Activated CD8-positive, alpha-beta memory T cell treated with anti-CD3 and anti-CD28 coated beads for 36 hours (primary cell): ENCODE measurements at regions not wholly inside any gene's neighbourhood (a gene's known extent, or its start where the extent isn't known, plus 50 kb on each side); places are given as distances from the start of the nearest gene placed in this dataset.

Source experiments
- CTCF ChIA-PET: fragments of 350-600 bp; sonication (Branson Sonifier 250); formaldehyde crosslinking; loops from one replicate; lab custom pipeline; 2021; ENCODE audit warnings: antibody characterized with exemption; lab: Charles Lee
- POLR2A ChIA-PET: fragments of 350-600 bp; sonication (Branson Sonifier 250); formaldehyde crosslinking; loops from one replicate; lab custom pipeline; 2021; ENCODE audit warnings: antibody characterized with exemption; lab: Charles Lee

DNA sequence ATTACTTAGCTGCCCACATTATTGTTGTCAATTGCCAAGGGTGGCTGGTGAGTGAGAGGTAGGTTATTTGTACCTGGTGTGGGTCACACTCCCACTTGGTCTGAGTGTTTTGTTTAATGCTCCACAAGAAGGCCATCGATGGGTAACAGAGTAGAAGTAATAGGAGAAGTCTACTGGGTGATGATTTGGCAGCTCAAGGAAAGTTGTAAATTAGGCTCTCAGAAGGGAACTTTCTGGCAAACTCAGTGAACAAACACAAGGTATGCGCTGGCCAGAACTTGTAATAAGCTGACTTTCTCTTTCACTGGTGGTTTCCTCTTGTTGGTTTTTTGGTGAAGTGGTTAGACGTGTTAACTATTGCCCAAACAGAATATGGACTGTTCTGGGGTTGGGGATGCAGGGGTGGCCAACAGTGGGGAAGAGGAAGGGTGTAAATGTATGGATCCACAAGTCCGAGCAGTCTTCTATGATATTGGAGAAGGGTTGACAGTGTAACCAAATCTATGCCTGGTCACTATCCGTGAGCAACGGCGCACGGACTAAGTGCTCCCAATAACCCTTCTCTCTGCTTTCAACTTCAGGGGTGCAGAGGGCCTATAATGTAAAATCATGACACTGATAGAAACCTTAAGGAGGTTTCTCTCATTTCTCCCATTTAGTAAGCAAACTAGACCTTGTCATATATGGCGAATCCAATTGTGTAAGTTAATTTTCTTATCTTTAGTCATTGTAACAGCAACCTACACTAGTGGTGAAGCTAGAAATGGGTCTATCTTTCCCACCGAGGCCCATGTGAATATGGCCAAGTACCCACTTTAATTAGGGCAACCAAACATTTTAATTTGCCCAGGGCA, 212.8 kb downstream of the PTEN start:
- CTCF ChIA-PET = no interaction called here
- POLR2A ChIA-PET = no interaction called here

DNA sequence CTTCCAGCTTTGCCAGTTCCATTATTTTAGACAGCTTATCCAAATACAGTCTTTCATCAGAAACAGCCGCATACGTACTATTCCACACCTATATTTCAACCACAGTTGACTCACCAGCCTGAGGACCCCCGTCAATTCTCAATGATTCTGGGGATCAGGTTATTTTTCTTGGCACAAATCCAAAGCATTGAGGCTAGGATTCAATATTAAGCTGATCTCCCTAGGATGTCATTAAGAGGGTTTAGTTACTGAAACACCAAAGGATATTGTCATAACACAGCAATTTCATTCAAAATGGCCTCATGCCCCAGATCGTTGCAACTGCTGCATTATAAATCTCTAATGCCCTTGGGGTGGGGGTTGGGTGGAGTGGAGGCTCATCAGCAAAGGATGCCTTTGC, 214.6 kb downstream of the PTEN start:
- ChIA-PET CTCF (no interaction called here), POLR2A (interaction anchor here (0.6 kb wide), 1 partner anchor 15 kb away, joined by 3 read pairs; no protein-coding TSS in a partner anchor)

GRCh38 chr10:88080213-88080612, 216.8 kb downstream of the PTEN start:
- POLR2A ChIA-PET = no interaction called here
- CTCF ChIA-PET = no interaction called here

- POLR2A ChIA-PET = no interaction called here
- CTCF ChIA-PET = no interaction called here
Measured at GRCh38 chr10:88081457-88082054, 218.1 kb downstream of the PTEN start.

DNA sequence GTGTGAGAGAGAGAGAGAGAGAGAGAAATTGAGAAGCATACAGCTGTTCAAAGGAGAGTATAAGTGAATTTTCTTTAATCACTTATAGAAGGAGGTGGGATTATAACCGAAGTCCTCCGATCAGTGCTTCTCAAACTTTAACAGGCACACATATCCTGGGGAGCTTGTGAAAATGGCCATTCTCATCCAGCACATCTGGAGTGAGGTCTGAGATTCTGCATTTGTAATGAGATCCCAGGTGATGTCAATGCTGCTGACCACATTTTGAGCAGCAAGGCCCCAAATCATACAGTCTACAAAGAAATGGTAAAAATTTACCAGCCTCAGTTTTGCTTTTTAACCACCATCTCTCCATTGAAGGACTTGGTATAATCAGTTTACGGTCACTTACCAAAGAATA, 219.0 kb downstream of the PTEN start:
- CTCF ChIA-PET = no interaction called here
- POLR2A ChIA-PET = no interaction called here

GRCh38 chr10:88082806-88083596, 219.6 kb downstream of the PTEN start:
- ChIA-PET CTCF (no interaction called here), POLR2A (no interaction called here)

- POLR2A ChIA-PET = no interaction called here
Measured at GRCh38 chr10:88083597-88083989, 220.2 kb downstream of the PTEN start.

DNA sequence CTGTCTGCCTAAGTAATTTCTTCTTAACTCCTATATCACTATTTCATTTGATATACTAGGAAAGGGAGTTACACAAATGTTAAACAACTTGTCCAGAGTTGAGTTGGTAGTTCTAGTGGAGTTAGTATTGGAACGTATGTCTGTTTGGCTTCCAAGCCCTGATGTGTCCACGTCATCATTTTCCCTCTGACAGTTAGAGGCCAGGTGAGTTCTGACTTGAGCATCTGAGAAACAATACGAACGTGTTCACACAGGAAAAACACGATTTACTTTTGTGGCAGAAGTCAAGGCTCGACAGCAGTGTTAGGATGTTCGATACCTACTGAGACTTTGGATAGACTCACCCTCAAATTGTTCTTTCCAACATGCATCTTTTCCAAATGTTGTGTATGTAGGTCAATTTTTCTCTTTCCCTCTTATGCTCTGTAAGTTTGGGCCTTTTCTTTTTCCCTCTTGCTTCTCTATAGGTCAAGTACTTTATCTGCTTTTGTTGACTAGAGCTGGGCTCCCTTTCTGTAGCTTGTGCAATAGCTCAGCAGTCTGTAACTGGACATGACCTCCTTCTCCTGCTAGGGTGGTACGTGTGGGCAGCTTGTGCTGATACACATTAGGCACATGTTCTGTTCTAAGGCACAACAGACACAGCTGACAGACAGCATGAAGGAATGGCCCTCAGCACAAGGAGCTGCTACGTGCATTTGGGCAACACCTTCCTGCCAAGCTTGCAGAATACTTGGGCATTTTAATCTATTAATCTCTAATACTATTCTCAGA, 222.9 kb downstream of the PTEN start:
- ChIA-PET POLR2A (no interaction called here), CTCF (no interaction called here)

More at GRCh38 chr10:88083597-88083989, 220.2 kb downstream of the PTEN start:
- CTCF ChIA-PET = no interaction called here

DNA sequence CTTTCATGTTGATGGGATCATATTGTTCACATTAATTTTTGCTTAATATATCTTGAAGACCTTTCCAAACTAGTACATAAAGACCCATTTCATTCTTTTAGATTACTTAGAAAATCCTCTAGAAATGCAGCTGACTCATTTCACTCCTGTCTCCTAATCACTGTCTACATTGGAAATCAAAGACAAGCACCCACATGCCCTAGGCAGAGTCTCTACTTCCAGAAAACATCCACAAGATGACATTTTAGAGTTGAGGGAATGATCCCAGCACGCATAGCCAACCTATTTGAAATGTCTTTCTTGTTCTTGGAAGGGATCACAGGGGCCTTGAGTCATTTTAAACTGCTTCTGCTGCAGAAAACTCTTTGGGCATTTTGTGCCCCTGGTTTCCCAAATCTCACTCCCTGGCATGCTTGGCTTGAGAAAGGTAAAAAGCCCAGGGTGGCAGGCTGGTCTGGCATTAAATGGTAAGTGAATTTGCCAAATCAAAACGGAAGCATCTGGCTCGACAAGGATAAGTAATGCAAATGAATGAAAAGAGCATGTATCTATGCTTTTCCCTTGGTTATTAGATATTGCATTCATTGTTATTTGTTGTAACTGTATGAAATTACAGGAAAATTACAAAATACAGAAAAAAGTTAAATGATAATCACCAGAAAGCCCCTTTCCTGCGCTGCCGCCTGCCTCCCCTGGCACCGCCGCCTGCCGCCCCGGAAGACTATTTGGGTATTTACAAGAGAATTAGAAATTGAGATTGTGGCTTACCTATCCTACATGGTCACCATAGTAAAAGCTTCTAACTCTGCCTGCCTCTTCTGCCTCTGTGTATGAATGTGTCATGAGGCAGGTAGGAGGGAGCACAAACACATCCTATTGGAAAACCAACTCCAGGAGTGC, 225.3 kb downstream of the PTEN start:
- CTCF ChIA-PET = no interaction called here
- POLR2A ChIA-PET = no interaction called here

DNA sequence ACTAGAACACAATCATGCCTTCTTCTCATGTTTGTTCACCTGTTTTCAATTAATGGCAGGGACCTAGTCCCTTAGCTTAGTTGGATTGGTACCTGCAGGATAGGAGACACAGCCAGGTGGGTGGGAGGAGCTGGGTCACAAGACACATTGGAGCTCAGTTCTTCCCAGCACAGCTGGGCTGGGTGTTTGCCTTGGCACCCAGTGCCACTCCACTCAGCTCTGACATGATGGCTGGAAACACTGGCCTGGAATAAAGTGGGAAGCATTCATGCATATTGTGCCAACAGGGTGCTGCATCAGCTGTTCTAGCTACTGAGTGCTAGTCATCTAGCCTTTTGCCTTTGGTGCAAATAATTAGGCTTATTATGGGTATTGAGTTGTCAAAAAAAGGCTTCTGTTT, 226.1 kb downstream of the PTEN start:
- ChIA-PET CTCF (no interaction called here), POLR2A (no interaction called here)

- POLR2A ChIA-PET = interaction anchor here (0.6 to 2.0 kb wide), 5 partner anchors 25 to 228 kb away, joined by 3 to 12 read pairs (median 7); partner anchors contain the start of genes KLLN and PTEN
- CTCF ChIA-PET = interaction anchor here (1.1 to 1.9 kb wide), 4 partner anchors 25 to 302 kb away, joined by 3 to 10 read pairs (median 4); partner anchors contain the start of gene ATAD1
Measured at GRCh38 chr10:88090568-88091214, 227.3 kb downstream of the PTEN start.

- POLR2A ChIA-PET = interaction anchor here (0.6 to 2.0 kb wide), 6 partner anchors 26 to 229 kb away, joined by 3 to 12 read pairs (median 6); partner anchors contain the start of genes KLLN and PTEN
- CTCF ChIA-PET = interaction anchor here (0.6 to 1.9 kb wide), 6 partner anchors 26 to 301 kb away, joined by 3 to 10 read pairs (median 4); partner anchors contain the start of gene ATAD1
Measured at GRCh38 chr10:88091490-88092061, 228.2 kb downstream of the PTEN start.

- POLR2A ChIA-PET = interaction anchor here (1.3 to 2.0 kb wide), 3 partner anchors 27 to 230 kb away, joined by 7 to 12 read pairs (median 10); partner anchors contain the start of genes KLLN and PTEN
- CTCF ChIA-PET = interaction anchor here (0.6 to 1.9 kb wide), 4 partner anchors 27 to 300 kb away, joined by 3 to 10 read pairs (median 4); no protein-coding TSS in a partner anchor
Measured at GRCh38 chr10:88092265-88092664, 228.8 kb downstream of the PTEN start.

- CTCF ChIA-PET = no interaction called here
- POLR2A ChIA-PET = no interaction called here
Measured at GRCh38 chr10:88092973-88093372, 229.5 kb downstream of the PTEN start.

GRCh38 chr10:88094795-88095194, 231.4 kb downstream of the PTEN start:
- ChIA-PET POLR2A (no interaction called here), CTCF (interaction anchor here (0.6 kb wide), 1 partner anchor 11 kb away, joined by 3 read pairs; no protein-coding TSS in a partner anchor)

DNA sequence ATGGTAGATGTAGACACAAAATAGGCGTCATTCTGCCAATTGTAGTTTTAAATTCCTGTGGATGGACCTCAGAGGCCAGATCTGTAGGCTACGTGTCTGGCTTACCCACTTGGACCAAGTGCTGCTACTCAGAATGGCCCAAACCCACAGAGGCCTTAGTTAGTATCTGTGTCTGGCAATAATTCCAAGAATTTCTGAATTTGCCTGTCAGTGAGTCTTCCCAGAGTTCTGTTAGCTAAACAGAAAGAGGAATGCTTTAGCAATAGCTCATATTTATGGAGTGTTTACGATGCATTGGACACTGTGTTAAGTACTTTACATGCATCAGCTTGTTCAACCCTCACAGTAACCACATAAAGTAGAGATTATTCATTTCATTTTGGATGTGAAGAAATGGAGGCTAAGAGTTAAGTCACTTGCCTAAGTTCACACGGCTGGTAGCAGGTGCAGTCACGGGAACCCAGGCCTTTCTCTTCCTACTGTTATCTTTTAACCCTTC, 231.8 kb downstream of the PTEN start:
- CTCF ChIA-PET = no interaction called here
- POLR2A ChIA-PET = no interaction called here
